Myocyte (in vitro differentiated cells): ENCODE measurements at regions not wholly inside any gene's neighbourhood (a gene's known extent, or its start where the extent isn't known, plus 50 kb on each side); places are given as distances from the start of the nearest gene placed in this dataset.
A peak's percentile ranks its signal among the peaks of the same experiment; 100 is the strongest.
"Not testable (repeated sequence)": the region's sequence is repeated elsewhere in the genome, so short reads cannot be mapped to it uniquely, and the experiment has no call there.

Experiments
- DNase-seq: peaks from one replicate; pipeline ENCODE4 v3.0.0-alpha.2; 2012; ENCODE audit warnings: low read depth

DNA sequence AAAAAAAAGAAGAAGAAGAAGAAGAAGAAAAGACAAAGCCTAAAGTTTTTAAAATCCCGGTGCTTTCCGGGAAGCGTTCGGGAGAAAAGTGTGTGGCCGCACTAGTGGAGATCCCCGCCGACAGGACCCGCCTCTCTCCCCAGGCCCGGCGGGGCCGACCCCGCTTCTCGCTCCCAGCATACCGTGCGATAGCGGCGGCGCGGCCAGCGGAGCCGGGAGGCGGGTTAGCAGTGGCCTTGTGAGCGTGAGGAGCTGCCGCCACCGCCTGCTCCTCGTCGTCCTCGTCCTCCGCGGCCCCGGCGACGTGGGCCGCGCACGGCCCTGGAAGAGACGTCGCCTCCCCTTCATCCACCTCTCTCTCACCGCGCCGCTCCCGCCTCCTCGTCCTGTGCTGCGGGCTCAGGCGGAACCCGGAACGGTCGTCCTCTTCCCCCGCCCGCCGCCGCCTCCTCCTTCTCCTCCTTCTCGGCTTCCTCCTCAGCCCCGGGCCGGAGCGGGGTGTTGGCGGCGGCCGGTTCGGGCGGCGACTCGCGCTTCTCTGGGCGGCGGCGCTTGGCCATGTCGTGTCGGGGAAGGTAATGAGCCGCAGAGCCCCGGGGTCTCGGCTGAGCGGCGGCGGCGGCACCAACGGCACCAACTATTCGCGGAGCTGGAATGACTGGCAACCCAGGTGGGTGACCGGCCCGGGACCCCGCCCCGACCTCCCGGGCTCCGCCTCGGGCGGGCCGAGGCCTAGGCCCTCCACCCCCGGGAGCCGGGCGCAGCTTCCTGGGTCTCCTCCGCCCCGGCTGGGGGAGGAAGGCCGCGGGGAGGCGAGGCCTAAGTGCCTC, 62.6 kb upstream of the CDR2 start:
- DNase-seq = peak; percentile 77

- not testable (repeated sequence) for DNase-seq
Measured at GRCh38 chr16:22436326-22436822, 62.0 kb upstream of the CDR2 start.

GRCh38 chr16:22431314-22431713, 56.9 kb upstream of the CDR2 start:
- not testable (repeated sequence) for DNase-seq

- no peak for DNase-seq
Measured at GRCh38 chr16:22428654-22429053, 54.2 kb upstream of the CDR2 start.

- no peak for DNase-seq
Measured at GRCh38 chr16:22427556-22427955, 53.1 kb upstream of the CDR2 start.

DNA sequence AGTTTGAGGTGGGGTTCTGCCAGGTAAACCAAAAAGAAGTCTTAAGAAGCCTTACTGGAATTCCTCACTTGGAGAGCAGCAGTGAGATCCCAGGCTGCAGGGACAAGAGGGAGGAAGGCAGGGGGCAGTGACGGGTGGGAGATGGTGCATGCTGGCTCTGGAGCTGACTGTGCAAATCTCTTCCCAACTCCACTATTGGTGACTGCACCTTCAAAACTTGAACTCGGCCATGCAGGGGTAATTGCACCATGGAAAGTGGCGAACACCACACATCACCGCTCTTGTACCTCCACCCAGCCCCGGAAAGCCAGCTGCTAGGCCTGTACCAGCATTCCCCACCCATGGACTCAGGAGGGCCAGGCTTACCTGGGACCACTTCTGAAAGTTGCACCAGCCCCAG, 51.4 kb upstream of the CDR2 start:
- no peak for DNase-seq

DNA sequence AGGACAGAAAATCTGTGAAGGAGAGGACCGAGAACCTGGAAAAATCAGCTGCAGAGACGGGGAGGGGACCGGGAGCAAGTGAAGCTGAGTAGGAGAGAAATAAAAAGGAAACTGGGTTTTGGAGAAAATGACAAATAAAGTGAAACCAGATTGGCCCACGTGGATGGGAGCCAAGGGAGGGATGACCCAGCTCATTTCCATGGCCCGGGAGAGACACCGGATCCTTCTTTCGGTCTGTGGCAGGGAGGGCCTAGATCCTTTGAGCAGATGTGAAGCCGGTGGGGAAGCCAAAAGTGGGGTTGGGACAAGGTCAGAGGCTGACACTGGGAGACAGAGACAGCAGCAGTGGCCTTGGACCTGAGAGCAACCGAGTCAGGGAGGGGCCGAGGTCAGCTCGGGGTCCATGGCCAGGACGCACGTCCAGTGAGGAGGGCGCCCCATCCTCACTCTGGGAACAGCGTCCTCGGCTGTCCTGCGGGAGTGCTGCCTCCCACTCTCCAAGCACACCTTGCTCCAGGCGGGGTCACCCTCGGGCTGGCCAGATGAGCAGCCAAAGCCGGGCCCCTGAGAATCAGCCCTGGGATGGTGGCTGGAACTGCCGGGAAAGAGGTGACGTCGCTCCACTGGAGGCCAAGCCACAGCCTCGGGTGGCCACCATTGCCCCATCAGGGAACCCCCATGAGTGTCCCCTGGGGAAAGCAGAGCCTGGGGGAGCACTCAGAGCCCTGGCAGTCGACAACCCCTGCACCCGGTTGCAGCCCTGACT, 50.8 kb upstream of the CDR2 start:
- DNase-seq = peak; percentile 34

DNA sequence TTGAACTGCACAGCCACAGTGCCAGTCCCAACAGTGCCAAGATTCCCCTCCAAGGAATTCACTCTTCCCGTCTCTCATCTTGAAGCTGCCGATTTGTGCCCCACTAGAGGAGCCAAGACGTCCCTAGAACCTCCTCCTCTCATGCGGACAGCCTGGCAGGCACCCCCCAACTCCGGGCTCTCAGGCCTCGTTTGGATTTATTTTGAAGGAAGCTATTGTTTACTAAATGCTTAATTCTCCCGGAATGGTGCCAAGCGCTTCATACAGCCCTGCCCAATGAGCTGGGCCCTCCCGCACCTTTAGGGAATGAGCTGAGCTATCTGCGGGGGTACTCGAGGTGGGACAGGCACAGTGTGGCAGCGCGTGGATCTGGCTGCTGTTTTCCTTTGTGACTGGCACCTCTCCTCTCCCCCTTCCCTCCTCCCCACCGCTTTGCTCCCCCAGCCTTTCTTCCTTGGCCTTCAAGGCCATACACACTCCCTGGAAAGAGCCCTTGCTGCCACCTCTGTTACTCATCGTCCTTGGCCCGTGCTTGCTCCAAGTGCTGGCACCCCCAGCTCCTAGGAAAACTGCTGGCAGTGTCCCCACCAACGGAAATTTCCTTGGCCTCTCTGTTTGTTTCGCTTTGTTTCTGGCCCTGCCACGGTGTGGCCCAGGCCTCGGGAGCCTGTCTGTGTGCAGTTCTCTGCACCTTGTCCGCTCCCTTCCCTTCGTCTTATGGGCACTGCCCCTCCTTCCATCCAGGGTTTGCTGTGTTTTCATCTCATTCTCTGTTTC, 49.9 kb upstream of the CDR2 start:
- no peak for DNase-seq
